H1 (cell line): ENCODE measurements at regions not wholly inside any gene's neighbourhood (a gene's known extent, or its start where the extent isn't known, plus 50 kb on each side); places are given as distances from the start of the nearest gene placed in this dataset.

Experiments
- CBX8 ChIP-seq: fragments of 300-800, 300-1000 bp; sonication (generic); IDR thresholded peaks from 2 replicates; pipeline ENCODE4 v1.7.1; 2016; ENCODE audit warnings: low read depth, low read length, borderline replicate concordance
- TCF12 ChIP-seq: IDR thresholded peaks from 2 replicates; pipeline ENCODE4 v1.6.1; 2011; ENCODE audit warnings: low read depth, mild to moderate bottlenecking, low read length

DNA sequence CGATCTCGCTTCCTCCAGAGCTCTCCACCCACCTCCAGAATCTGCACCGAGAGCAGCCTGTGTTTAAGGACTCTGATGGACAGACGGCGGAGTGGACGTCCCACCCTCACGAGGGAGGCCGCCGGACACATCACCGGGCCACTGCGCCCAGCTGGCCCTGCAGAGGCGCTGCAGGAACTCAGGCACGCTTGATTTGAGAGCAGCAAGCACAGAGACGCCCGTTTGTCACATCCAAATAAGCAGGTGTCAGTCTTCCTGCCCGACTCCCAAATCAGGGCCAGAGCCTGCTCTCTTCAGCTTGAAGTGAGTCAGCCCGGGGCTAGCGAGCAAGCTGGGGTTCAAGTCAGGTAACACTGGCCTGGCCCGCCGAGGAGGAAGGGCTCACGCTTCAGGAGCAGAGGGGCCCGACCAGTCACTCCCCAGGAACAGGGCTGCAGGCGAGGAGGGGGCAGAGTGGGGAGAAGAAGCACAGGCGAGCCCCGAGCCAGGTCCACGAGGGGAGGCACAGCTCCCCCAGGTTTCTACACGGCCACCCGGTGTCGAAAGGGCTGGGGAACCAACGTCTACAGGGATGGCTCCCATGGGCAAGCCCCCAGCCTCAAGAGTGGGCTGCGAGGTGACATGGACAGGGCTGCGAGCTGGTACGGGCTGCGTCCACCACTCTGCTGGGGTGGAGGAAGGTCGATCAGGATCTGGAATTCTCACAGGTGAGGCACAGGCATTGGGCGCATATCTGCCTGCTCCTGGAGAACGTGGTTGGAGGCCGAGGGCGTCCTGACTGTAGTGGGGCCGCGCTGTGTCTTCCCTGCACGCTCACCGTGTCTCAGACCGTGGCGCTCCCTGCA lies 52.5 kb upstream of the CTDP1 start (continued):
- TF ChIP-seq TCF12 (no peak), CBX8 (no peak)
